Neural progenitor cell (in vitro differentiated cells): ENCODE measurements at regions not wholly inside any gene's neighbourhood (a gene's known extent, or its start where the extent isn't known, plus 50 kb on each side); places are given as distances from the start of the nearest gene placed in this dataset.

ENCODE experiments used
- CTCF ChIP-seq: fragments of 200-600 bp; sonication (generic); IDR thresholded peaks from 2 replicates; pipeline ENCODE4 v1.5.1; 2017; ENCODE audit warnings: antibody characterized with exemption, mild to moderate bottlenecking
- EZH2 ChIP-seq: fragments of 200-600 bp; sonication (generic); IDR thresholded peaks from 2 replicates; pipeline ENCODE4 v1.6.1; 2017; ENCODE audit warnings: antibody characterized with exemption, mild to moderate bottlenecking, moderate library complexity
- EZH2phosphoT487 ChIP-seq: fragments of 200-600 bp; sonication (generic); IDR thresholded peaks from 2 replicates; pipeline ENCODE4 v1.6.1; 2017; ENCODE audit warnings: antibody characterized with exemption

GRCh38 chr2:58731488-58731869, 490.4 kb upstream of the FANCL start:
- TF ChIP-seq CTCF (no peak), EZH2 (no peak), EZH2phosphoT487 (no peak)
